Fibroblast of peridontal ligament (primary cell): ENCODE measurements at regions not wholly inside any gene's neighbourhood (a gene's known extent, or its start where the extent isn't known, plus 50 kb on each side); places are given as distances from the start of the nearest gene placed in this dataset.

Experiments used
- DNase-seq: peaks from one replicate; pipeline ENCODE4 v3.0.0-alpha.2; 2010; ENCODE audit errors: extremely low read depth

DNA sequence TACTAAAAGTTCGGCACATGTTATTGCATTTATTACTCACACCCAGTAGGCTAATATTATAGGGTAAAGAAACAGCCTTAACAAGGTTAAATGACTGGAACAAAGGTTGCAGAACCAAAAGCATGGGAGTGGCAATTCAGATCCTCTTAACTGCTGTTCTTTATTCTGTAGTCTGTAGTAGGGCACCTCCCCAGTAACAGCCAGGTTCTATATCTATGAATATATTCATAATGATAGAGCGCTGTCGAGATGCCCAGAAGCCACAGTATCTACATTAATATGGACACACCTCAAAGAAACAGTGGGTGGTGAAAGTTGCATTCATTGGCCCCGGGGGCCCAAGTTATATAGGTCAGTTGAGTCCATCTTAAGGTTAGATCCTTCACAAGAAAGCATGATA lies 340.9 kb upstream of the THRB start:
- DNase-seq = no peak

DNA sequence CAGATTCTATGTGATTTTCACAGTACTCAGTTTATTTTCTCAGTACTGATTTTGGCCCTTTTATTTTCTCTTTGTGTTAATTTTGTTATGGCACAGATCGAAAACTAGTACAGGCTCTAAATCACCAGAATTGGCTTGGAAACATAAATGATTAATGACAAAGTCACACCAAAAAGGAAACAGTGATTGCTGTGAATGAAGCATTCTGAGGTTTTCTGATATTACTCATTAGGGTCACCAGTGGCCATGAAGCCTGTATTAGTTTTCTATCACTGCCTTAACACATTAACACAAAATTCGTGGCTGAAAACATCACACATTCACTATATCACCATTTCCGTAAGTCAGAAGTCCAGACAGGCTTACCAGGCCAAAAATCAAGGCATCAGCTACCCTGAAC lies 343.0 kb upstream of the THRB start:
- DNase-seq = no peak

DNA sequence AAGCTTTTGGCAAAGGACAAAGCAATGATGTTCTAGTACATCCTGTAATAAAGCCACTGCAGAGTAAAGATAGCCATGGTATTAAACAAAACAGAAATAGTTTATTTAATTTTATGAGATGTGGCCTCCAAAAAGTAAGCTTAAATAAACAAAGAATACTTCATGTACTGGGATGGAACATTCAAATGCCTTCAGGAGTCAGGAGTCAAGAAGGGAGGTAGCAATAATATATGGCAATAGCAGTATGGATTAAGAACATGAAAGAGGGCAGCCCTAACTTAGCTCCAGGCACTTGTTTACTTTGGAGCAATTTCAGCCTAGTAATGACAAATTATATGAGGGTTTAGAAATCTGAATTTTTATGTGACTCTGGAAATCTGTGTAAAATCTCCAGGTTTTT lies 343.9 kb upstream of the THRB start:
- no peak for DNase-seq

DNA sequence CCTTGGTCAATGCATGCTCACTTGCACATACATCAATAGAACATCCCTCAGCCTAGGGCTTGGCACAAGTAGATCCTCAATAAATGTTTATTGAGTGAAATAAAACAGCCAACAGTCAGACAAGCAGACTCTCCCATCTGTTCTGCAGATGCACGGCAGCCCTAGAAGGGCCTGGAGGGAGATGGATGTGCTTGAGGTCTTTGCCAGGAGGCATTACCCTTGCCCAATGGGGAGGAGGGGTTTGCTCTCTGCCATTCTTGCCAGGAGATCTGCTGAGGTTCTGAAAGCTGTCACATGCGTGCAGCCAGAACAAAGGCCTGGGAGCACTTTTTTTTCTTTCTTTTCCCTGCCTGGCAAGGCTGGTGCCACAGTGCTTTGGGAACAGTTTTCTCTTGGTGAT lies 349.3 kb upstream of the THRB start:
- DNase-seq = no peak

DNA sequence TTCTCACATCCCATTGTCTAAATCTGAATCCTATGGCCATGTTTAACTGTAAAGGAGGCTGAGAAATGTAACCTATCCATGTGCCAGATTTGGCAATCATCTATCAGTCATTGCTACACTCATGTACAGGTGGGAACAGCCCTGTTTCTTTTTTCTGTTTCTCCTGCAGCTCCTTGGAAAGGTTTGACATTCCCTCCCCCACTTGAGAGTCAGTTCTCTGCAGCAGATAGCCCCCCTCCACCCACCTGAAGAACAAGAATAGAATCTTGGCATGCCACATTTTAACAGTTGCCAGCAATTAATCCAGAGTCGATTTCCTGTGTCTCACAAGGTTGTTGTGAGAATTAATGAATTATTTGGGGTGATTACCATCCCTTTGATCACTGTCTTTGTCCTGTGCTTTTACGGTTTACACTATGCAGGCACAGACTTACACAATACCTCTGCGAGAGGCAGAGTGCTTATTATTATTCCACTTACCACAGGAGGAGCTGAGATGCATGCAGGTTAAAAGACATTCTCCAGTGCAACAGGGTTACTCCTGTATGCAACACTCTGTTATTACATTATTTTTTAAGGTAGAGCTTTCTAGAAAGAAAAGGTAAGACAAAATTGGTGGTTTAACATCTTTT lies 351.0 kb upstream of the THRB start:
- no peak for DNase-seq

DNA sequence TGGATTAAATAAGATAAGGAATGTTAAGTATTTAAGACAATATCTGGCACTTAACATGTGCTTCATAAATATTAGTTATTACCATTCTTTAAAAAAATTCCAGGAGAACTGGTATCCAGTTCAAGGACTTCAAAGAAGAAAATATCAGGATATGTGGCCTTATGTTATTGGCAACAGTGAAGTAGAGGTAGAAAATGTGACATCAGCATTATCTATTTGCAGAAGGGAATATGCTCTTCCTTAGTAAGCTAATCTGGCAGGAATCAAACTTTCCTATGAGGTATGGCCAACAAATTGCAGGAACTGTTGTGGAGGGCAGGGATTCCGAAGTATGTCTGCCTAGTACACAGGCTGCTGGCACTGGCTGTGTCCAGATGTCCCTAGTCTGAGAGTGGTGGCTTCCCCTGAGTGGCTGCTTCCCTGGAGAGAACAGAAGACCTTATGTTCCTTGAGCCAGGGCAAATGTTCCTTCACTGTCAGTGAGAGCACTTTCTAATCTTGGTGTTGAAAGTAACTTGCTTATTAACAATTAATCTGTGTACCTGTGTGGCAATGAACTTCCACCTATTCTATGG lies 351.7 kb upstream of the THRB start:
- DNase-seq = no peak

DNA sequence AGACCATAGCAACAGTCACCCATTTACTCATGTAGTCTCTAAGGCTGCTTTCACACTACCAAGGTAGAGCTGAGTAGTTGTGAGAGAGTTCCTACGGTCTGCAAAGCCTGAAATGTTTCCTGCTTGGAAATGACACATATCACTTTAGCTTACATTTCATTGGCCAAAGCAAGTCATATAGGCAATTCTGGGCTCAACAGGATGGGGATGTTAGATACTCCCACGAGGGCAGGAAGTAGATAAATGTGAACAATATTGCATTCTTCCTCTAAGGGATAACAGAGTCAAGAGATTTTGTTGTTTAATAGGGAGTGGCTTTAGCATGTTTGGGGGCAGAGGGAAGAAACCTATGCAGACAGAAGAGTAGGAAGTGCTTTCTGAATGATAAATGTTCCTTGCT lies 355.6 kb upstream of the THRB start:
- no peak for DNase-seq

DNA sequence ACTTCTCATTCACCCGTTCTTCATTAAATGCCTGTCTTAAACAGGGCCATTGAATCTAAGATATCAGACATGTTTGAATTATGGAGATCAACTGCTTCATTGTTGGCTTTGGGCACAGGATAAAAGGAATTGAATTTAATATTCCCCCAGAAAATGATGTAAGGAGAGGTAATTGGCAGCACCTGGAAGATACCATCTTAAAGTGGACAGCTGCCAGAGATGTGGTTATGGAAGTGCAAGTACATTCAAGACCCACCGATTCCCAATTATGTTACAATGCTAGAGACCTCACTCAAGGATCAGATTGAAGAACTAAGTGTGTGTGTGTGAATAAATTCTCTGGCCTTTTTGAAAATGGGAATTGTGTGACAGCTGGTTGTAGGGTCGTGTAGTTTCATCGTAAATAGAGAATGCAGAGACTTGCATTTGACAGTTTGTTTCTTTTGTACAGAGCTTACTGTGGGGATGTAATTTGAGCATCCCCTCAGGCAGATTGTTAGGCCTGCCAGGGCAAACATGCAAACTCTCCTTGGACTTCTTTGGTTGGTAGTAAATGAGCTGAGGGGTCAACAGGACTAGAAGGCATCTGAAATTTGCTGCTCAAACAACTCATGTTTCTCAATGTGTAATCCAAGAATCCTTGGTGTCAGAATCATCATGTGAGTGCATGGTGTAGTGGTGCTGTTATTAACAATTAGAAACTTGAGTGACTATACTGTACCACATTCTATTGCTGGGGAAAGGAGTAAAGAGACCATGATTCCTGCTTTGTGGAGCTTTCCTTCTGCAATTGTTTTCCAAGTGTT lies 359.2 kb upstream of the THRB start:
- no peak for DNase-seq

DNA sequence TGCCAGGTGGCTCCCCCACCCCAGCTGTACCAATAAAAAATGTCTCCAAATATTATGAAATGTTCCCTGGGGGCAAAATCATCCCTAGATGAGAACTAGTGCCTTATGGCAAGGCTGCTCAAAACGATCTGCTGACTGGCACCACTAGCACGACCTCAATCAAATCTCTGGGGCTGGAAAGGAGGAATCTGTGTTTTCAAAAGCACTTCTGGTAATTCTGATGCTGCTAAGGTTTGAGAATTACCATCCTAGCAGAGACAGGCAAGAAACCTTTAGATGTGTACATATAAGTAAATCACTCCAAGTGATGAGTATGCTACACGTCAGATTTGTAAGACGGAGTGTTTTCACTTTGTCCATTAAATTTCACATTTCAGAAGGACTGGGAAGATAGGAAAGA lies 360.1 kb upstream of the THRB start:
- DNase-seq = no peak

DNA sequence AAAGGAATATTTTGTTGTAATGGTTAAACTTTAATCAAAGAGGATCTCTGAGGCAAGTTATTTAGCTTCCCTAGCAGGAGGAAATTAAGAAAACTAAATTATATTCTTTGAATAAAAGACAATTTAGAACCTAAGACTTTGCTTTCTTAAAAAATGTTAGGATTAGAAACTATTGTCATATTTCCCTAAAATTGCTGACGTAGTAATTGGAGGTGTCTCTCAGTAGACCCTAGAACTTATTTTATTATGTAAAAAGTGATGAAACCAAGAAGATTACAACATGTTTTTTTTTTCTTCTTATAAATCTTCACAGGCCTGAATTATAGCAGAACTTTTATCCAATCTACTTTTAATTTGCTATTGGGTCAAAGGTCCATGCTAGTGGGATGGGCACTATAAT lies 363.3 kb upstream of the THRB start:
- DNase-seq = no peak

DNA sequence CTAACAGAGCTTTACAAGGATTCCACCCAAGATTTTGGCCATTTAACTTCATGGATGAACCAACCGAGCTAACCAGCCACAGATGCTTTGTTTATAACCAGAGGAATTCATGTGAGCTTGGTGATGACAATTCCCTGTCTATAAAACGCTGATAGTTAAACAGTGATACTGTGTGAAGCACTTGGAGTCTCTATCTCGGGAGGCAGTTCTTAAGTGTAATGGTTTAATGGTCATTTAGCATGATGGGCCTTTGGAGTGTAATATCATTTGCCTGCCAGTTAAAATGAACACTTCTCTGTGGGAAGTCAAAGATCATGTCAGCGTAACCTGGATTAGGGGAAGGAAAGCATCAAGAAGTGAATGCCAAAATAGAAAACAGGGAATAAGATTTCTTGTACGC lies 368.6 kb upstream of the THRB start:
- DNase-seq = no peak

DNA sequence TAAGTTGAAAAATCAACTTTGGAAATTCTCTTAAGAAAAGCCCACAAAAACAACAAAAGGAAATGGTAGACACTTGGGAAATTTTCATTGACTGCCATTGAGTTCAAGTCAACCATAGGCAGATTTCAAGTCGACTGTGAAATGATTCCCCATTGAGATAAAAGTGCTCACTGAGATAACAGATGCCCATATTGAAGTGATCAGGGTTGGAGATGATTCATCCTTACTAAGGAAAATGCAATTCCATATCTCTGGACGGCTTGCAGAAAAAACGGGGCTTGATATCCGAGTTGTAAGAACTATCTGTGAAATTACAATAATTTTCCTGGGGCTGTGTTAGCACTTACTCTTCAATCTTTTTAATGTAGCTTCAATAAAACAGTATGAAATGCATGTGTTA lies 373.1 kb upstream of the THRB start:
- no peak for DNase-seq

DNA sequence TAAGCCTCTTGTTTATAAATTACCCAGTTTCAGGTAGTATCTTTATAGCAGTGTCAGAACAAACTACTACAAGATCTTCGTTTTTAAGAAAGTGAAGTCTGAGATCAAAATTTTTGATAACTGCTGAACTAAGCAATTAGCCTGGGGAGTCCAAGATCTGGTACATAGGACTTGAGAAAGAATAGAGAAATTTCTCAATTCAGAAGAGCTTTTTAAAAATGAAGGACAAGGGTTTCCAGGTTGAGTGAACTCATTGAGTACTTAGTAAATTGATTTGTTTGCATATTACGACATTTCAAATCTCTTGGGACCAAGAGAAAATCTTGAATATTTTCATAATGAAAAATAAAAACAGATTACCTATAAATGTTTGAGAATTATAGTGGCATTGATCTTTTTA lies 386.6 kb upstream of the THRB start:
- no peak for DNase-seq

DNA sequence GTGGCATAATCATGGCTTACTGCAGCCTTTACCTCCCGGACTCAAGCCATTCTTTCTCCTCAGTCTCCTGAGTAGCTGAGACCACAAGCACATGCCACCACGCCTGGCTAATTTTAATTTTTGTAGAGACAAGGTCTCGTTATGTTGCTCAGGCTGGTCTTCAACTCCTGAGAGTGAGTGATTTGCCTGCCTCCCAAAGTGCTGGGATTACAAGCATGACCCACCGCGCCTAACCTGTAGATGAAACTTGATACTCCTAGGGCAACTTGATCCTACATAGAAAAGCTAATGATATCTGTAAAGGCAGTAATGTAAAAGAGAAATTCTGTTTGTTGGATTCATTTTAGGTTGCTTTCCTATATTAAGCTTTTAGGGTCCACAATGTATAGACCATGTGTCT lies 391.9 kb upstream of the THRB start:
- no peak for DNase-seq

DNA sequence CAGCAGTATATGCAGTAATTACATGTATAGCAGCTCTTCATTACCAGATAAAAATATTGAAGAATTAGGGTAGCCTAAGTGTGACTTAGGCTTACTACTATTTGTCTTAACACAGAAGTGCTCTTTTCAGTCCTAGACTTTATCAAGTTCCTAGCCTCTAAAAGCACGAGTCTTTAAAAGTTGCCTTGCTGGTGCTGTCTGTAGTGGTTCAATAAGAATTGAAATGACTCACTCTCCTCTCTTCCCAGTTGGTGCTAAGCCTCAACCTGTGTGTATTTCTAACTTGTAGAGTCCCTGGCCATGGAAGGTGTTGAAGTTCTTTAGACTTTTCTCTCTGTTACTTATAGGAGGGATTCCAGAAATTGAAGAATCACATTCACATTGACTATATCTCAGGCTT lies 395.4 kb upstream of the THRB start:
- no peak for DNase-seq

DNA sequence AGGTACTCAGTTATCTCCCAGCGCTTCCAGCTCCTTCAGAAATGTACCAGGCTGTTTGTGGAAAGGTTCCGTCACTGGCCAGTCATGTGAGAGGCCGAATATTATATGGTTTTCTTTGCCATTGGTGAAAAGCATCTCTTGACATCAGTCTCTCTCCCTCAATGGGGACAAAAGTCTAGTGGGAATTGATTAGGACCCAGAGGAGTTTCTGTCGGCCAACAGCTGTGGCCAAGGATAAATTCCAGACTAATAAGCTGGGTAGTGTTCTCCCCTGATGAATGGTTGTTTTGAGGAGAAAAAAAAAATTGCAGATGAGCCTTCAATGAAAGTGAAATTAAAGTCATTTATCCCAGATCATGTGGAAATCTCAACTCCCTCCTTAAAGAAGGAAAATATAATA lies 404.7 kb upstream of the THRB start:
- DNase-seq = no peak

DNA sequence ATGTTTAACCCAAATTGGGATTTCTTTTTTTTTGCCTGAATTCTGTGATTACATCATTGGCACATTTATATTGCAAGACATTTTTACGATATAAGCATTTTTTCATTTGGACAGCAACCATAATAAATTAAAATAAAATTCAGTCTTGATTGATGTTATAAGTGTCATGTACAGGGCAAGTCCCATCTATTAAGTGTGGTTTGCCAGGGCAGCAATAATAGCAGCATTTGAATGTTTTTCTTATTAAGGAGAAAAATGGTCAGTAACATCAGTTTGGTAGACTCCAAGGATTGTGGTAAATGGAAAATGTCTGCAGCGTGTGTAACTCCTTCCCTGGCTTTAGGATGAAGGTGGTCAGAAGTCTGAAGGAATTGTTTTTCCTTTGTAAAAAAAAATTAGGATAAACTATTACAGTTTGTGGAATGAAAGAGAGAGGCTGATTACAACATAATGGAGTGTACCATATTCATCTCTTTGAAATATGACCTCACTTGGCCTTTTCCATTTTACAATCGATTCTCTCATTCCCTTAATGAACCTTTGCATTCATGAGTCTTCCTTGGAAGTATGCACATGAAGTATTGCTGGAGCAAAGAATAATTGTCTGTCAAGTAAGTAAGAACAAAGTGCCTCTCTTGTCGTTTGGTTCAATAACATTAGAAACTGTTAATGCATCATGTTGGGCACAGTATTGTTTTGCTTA lies 405.4 kb upstream of the THRB start:
- no peak for DNase-seq

DNA sequence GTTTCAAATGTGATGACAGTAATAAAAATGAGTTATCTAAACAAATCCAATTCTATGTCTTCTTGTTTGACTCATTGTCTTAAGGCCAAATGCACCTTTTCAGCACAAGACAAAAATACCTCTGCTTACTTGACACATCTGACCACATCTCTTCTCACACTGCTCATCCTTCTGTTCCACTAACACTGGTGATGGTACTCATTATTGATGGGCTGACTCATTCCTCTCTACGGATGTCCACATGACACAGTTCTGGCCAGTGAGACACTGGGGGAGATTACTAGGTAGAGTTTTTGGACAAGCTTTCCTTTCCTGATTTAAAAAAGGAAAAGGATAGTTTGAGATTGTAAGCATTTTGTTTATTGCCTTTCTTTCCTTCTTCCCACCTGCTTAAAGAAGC lies 410.6 kb upstream of the THRB start:
- no peak for DNase-seq

DNA sequence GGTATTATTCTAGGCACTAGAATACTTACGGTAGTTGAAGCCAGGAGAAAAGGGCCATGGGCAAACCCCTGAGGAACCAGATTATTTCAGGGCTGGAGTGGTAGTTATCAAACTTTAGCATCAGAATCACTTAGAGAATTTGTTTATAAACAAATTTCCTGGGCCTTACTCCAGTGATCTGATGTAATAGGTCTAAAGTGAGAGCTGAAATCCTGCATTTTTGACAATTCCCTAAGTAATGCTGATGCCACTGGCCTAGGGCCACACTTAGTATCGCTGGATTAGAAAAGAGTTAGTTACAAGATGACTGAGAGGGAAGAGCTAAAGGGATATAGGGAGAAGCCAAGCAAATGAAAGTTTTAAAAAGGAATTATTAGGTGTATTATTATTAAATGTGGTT lies 412.5 kb upstream of the THRB start:
- DNase-seq = no peak

DNA sequence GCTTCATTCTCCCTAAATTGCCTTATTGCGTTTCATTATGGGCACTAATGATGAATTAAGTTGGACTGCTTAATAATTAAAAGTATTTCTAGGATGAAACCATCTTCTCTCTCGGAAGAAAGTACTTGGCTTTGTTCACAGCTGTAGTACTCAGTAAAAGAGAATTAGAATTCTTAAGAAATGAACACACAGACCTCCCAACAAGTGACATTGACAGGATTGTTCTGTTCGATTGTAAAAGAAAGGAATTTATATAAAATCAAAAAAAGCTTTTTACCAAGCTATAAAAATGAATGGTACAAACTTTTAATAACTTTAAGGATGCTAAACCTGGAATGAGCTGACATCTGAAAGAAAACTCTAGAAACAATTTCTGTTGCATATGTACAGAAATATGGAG lies 416.4 kb upstream of the THRB start:
- no peak for DNase-seq

DNA sequence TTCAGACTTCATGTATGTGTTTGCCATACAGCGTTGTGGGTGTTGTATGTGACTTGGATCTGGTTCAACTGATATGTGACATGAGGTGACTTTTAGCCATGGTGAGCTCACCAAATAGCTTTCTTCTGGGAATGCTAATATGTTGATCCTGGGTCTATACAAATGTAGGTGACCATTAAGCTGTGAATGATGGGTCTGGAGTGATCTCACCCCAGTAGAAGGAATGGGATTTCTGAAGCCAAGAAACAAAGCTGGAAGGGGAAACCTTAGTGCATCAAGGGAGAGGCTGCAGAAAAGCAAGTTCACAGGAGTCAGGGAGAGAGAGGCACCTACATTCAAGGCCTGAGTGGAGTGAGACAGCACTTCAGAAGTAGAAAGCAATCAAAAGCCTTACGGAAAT lies 421.0 kb upstream of the THRB start:
- no peak for DNase-seq

DNA sequence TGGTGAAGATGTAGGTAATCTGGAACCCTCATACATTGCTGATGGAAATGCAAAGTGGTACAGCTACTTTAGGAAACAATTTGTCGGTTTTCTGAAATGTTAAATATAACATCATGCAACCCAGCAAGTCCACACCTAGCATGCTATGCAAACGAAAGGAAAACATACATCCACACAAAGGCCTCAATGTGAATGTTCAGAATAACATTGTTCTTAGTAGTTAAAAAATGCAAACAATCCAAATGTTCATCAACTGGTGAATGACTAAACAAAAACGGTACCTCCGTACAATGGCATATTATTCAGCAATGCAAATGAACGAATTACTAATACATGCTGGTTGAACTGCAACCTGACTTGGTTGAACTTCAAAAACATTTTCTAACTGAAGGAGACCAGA lies 423.3 kb upstream of the THRB start:
- no peak for DNase-seq

DNA sequence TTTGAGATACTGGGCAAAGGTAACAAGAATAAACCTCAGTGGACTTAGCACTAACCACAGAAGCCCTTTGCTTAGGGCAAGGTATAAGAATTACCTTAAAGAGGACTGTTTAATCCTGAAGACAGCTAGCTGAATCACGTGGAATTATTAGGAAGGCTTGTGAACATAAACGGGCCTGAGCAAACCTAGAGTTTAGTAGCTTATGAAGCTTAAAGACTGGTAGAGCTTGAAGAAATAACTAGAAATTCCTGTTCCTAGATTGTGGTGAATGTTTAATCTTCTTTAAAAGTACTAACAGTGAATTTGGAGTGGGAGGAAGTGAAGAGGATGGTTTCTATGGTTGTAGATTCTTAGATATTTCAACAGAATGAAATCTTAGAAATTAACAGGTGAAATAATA lies 428.9 kb upstream of the THRB start:
- no peak for DNase-seq
